T-helper 1 cell treated with Interleukin-12 subunit alpha and Interleukin-12 subunit beta and Interleukin-4 antibody, amounts not matched to agents 30 μg/mL and 1 μg/mL, for 36 hours (primary cell): ENCODE measurements at regions not wholly inside any gene's neighbourhood (a gene's known extent, or its start where the extent isn't known, plus 50 kb on each side); places are given as distances from the start of the nearest gene placed in this dataset.
"Not testable (repeated sequence)": the region's sequence is repeated elsewhere in the genome, so short reads cannot be mapped to it uniquely, and the experiment has no call there.

Experiments
- H3K27ac Mint-ChIP-seq: one replicate; pipeline ENCODE4 v1.8.0; 2021; ENCODE audit warnings: mild to moderate bottlenecking, mixed read lengths
- H3K27me3 Mint-ChIP-seq: one replicate; pipeline ENCODE4 v1.8.0; 2021; ENCODE audit warnings: low read depth, mixed read lengths
- H3K36me3 Mint-ChIP-seq: one replicate; pipeline ENCODE4 v1.8.0; 2021; ENCODE audit warnings: low read depth, mixed read lengths
- H3K4me1 Mint-ChIP-seq: one replicate; pipeline ENCODE4 v1.8.0; 2021; ENCODE audit warnings: low read depth, mixed read lengths
- H3K4me3 Mint-ChIP-seq: one replicate; pipeline ENCODE4 v1.8.0; 2021; ENCODE audit warnings: mild to moderate bottlenecking, moderate library complexity, mixed read lengths
- H3K9me3 Mint-ChIP-seq: one replicate; pipeline ENCODE4 v1.8.0; 2021; ENCODE audit warnings: mixed read lengths

- peaks cover 4% of the 10 kb centered on the region for H3K27me3 Mint-ChIP-seq
- H3K4me1 Mint-ChIP-seq = peaks cover 18% of the 10 kb centered on the region
- peak overlapping the region; percentile 95 for H3K4me3 Mint-ChIP-seq
- no peaks in the 10 kb centered on the region for H3K9me3 Mint-ChIP-seq
- peak overlapping the region; percentile 99 for H3K27ac Mint-ChIP-seq
- no peaks in the 10 kb centered on the region for H3K36me3 Mint-ChIP-seq
Measured at GRCh38 chrX:52261125-52261462, 76.4 kb downstream of the MAGED4 start.

GRCh38 chrX:52261463-52262194, 76.9 kb downstream of the MAGED4 start:
- Mint-ChIP-seq H3K4me3 (peak overlapping the region; percentile 95), H3K4me1 (peaks cover 18% of the 10 kb centered on the region), H3K9me3 (no peaks in the 10 kb centered on the region), H3K27me3 (peaks cover 4% of the 10 kb centered on the region), H3K36me3 (no peaks in the 10 kb centered on the region), H3K27ac (peak overlapping the region; percentile 99)

GRCh38 chrX:52262195-52262546, 77.5 kb downstream of the MAGED4 start:
- no peaks in the 10 kb centered on the region for H3K36me3 Mint-ChIP-seq
- peaks cover 18% of the 10 kb centered on the region for H3K4me1 Mint-ChIP-seq
- no peaks in the 10 kb centered on the region for H3K9me3 Mint-ChIP-seq
- peaks cover 4% of the 10 kb centered on the region for H3K27me3 Mint-ChIP-seq
- H3K27ac Mint-ChIP-seq = peak overlapping the region; percentile 99
- peak overlapping the region; percentile 95 for H3K4me3 Mint-ChIP-seq

- H3K4me1 Mint-ChIP-seq = peaks cover 18% of the 10 kb centered on the region
- peaks cover 4% of the 10 kb centered on the region for H3K27me3 Mint-ChIP-seq
- no peaks in the 10 kb centered on the region for H3K36me3 Mint-ChIP-seq
- H3K27ac Mint-ChIP-seq = no peak overlapping the region
- H3K4me3 Mint-ChIP-seq = no peak overlapping the region
- no peaks in the 10 kb centered on the region for H3K9me3 Mint-ChIP-seq
Measured at GRCh38 chrX:52263417-52263816, 78.7 kb downstream of the MAGED4 start.

- H3K27ac Mint-ChIP-seq = no peak overlapping the region
- no peaks in the 10 kb centered on the region for H3K36me3 Mint-ChIP-seq
- H3K9me3 Mint-ChIP-seq = no peaks in the 10 kb centered on the region
- H3K4me1 Mint-ChIP-seq = peaks cover 17% of the 10 kb centered on the region
- no peaks in the 10 kb centered on the region for H3K27me3 Mint-ChIP-seq
- no peak overlapping the region for H3K4me3 Mint-ChIP-seq
Measured at GRCh38 chrX:52265713-52266112, 81.0 kb downstream of the MAGED4 start.

- not testable (repeated sequence) for H3K27me3 Mint-ChIP-seq, H3K27ac Mint-ChIP-seq, H3K4me1 Mint-ChIP-seq, H3K9me3 Mint-ChIP-seq, H3K36me3 Mint-ChIP-seq, H3K4me3 Mint-ChIP-seq
Measured at GRCh38 chrX:52268502-52268901, 83.8 kb downstream of the MAGED4 start.

GRCh38 chrX:52270453-52271116, 85.9 kb downstream of the MAGED4 start:
- no peak overlapping the region for H3K4me3 Mint-ChIP-seq
- H3K9me3 Mint-ChIP-seq = no peaks in the 10 kb centered on the region
- no peak overlapping the region for H3K27ac Mint-ChIP-seq
- H3K27me3 Mint-ChIP-seq = no peaks in the 10 kb centered on the region
- no peaks in the 10 kb centered on the region for H3K4me1 Mint-ChIP-seq
- H3K36me3 Mint-ChIP-seq = no peaks in the 10 kb centered on the region

GRCh38 chrX:52271206-52271605, 86.5 kb downstream of the MAGED4 start:
- no peaks in the 10 kb centered on the region for H3K27me3 Mint-ChIP-seq
- H3K9me3 Mint-ChIP-seq = no peaks in the 10 kb centered on the region
- no peak overlapping the region for H3K27ac Mint-ChIP-seq
- no peak overlapping the region for H3K4me3 Mint-ChIP-seq
- H3K4me1 Mint-ChIP-seq = no peaks in the 10 kb centered on the region
- H3K36me3 Mint-ChIP-seq = no peaks in the 10 kb centered on the region

GRCh38 chrX:52277666-52278065, 91.2 kb upstream of the XAGE2 start:
- no peaks in the 10 kb centered on the region for H3K27me3 Mint-ChIP-seq
- no peak overlapping the region for H3K27ac Mint-ChIP-seq
- no peaks in the 10 kb centered on the region for H3K36me3 Mint-ChIP-seq
- H3K9me3 Mint-ChIP-seq = no peaks in the 10 kb centered on the region
- no peaks in the 10 kb centered on the region for H3K4me1 Mint-ChIP-seq
- H3K4me3 Mint-ChIP-seq = no peak overlapping the region

- Mint-ChIP-seq H3K27ac (no peak overlapping the region), H3K9me3 (no peaks in the 10 kb centered on the region), H3K27me3 (no peaks in the 10 kb centered on the region), H3K4me3 (no peak overlapping the region), H3K4me1 (no peaks in the 10 kb centered on the region), H3K36me3 (no peaks in the 10 kb centered on the region)
Measured at GRCh38 chrX:52280812-52281211, 88.0 kb upstream of the XAGE2 start.

- no peaks in the 10 kb centered on the region for H3K9me3 Mint-ChIP-seq
- no peaks in the 10 kb centered on the region for H3K36me3 Mint-ChIP-seq
- no peak overlapping the region for H3K4me3 Mint-ChIP-seq
- H3K4me1 Mint-ChIP-seq = no peaks in the 10 kb centered on the region
- no peaks in the 10 kb centered on the region for H3K27me3 Mint-ChIP-seq
- no peak overlapping the region for H3K27ac Mint-ChIP-seq
Measured at GRCh38 chrX:52284865-52285264, 84.0 kb upstream of the XAGE2 start.

GRCh38 chrX:52298968-52299367, 69.9 kb upstream of the XAGE2 start:
- not testable (repeated sequence) for H3K27ac Mint-ChIP-seq, H3K9me3 Mint-ChIP-seq, H3K4me3 Mint-ChIP-seq, H3K4me1 Mint-ChIP-seq, H3K36me3 Mint-ChIP-seq, H3K27me3 Mint-ChIP-seq

GRCh38 chrX:52308532-52308931, 60.3 kb upstream of the XAGE2 start:
- H3K27ac Mint-ChIP-seq, H3K36me3 Mint-ChIP-seq, H3K9me3 Mint-ChIP-seq, H3K27me3 Mint-ChIP-seq, H3K4me1 Mint-ChIP-seq, H3K4me3 Mint-ChIP-seq: not testable (repeated sequence)
